ENCODE measurements at regions not wholly inside any gene's neighbourhood (a gene's known extent, or its start where the extent isn't known, plus 50 kb on each side); places are given as distances from the start of the nearest gene placed in this dataset.
"Not testable (repeated sequence)": the region's sequence is repeated elsewhere in the genome, so short reads cannot be mapped to it uniquely, and the experiment has no call there.

- H3K4me3 ChIP-seq (ENCODE audit: low read length in 2 of 2); H3K27me3 ChIP-seq (ENCODE audit: control insufficient read depth in 1 of 2, insufficient read depth in 2 of 2, low read length in 2 of 2); H3K27ac ChIP-seq (ENCODE audit: low read length); H3K4me1 ChIP-seq (ENCODE audit: control insufficient read depth, insufficient read depth, low read length); H3K9me3 ChIP-seq (ENCODE audit: control insufficient read depth in 2 of 2, low read length in 2 of 2); H3K9ac ChIP-seq (ENCODE audit: low read length in 2 of 2); H3K36me3 ChIP-seq (ENCODE audit: control insufficient read depth in 2 of 2, insufficient read depth in 2 of 2, low read length in 2 of 2): not testable (repeated sequence)
Measured at GRCh38 chr6:113795371-113795770, 61.8 kb upstream of the MARCKS start.

- Histone ChIP-seq H3K36me3 (ENCODE audit: control insufficient read depth in 2 of 2, insufficient read depth in 2 of 2, low read length in 2 of 2) (no peaks in the 10 kb centered on the region), H3K9me3 (ENCODE audit: control insufficient read depth in 2 of 2, low read length in 2 of 2) (no peaks in the 10 kb centered on the region), H3K4me1 (ENCODE audit: control insufficient read depth, insufficient read depth, low read length) (no peaks in the 10 kb centered on the region), H3K4me3 (ENCODE audit: low read length in 2 of 2) (no peak overlapping the region), H3K27ac (ENCODE audit: low read length) (no peak overlapping the region), H3K9ac (ENCODE audit: low read length in 2 of 2) (no peak overlapping the region), H3K27me3 (ENCODE audit: control insufficient read depth in 1 of 2, insufficient read depth in 2 of 2, low read length in 2 of 2) (no peaks in the 10 kb centered on the region)
Measured at GRCh38 chr6:113796038-113796437, 61.1 kb upstream of the MARCKS start.

GRCh38 chr6:113802779-113803178 lies 54.4 kb upstream of the MARCKS start:
- no peaks in the 10 kb centered on the region for H3K4me1 ChIP-seq (ENCODE audit: control insufficient read depth, insufficient read depth, low read length)
- no peak overlapping the region for H3K9ac ChIP-seq (ENCODE audit: low read length in 2 of 2)
- no peaks in the 10 kb centered on the region for H3K27me3 ChIP-seq (ENCODE audit: control insufficient read depth in 1 of 2, insufficient read depth in 2 of 2, low read length in 2 of 2)
- H3K36me3 ChIP-seq (ENCODE audit: control insufficient read depth in 2 of 2, insufficient read depth in 2 of 2, low read length in 2 of 2), result no peaks in the 10 kb centered on the region
- H3K27ac ChIP-seq (ENCODE audit: low read length), result no peak overlapping the region
- no peak overlapping the region for H3K4me3 ChIP-seq (ENCODE audit: low read length in 2 of 2)
- H3K9me3 ChIP-seq (ENCODE audit: control insufficient read depth in 2 of 2, low read length in 2 of 2), result no peaks in the 10 kb centered on the region

- H3K9ac ChIP-seq (ENCODE audit: low read length in 2 of 2), result no peak overlapping the region
- H3K4me1 ChIP-seq (ENCODE audit: control insufficient read depth, insufficient read depth, low read length), result no peaks in the 10 kb centered on the region
Measured at GRCh38 chr6:113805173-113805790, 51.9 kb upstream of the MARCKS start.

GRCh38 chr6:113805811-113806495 lies 51.2 kb upstream of the MARCKS start:
- no peak overlapping the region for H3K4me3 ChIP-seq (ENCODE audit: low read length in 2 of 2)
- H3K27ac ChIP-seq (ENCODE audit: low read length), result no peak overlapping the region
- no peaks in the 10 kb centered on the region for H3K36me3 ChIP-seq (ENCODE audit: control insufficient read depth in 2 of 2, insufficient read depth in 2 of 2, low read length in 2 of 2)
- H3K4me1 ChIP-seq (ENCODE audit: control insufficient read depth, insufficient read depth, low read length), result no peaks in the 10 kb centered on the region
- no peaks in the 10 kb centered on the region for H3K27me3 ChIP-seq (ENCODE audit: control insufficient read depth in 1 of 2, insufficient read depth in 2 of 2, low read length in 2 of 2)
- H3K9me3 ChIP-seq (ENCODE audit: control insufficient read depth in 2 of 2, low read length in 2 of 2), result no peaks in the 10 kb centered on the region
- no peak overlapping the region for H3K9ac ChIP-seq (ENCODE audit: low read length in 2 of 2)

More at GRCh38 chr6:113805173-113805790, 51.9 kb upstream of the MARCKS start:
- no peaks in the 10 kb centered on the region for H3K27me3 ChIP-seq (ENCODE audit: control insufficient read depth in 1 of 2, insufficient read depth in 2 of 2, low read length in 2 of 2)
- H3K27ac ChIP-seq (ENCODE audit: low read length), result no peak overlapping the region
- H3K36me3 ChIP-seq (ENCODE audit: control insufficient read depth in 2 of 2, insufficient read depth in 2 of 2, low read length in 2 of 2), result no peaks in the 10 kb centered on the region
- H3K9me3 ChIP-seq (ENCODE audit: control insufficient read depth in 2 of 2, low read length in 2 of 2), result no peaks in the 10 kb centered on the region
- peak overlapping the region in 1 of 2 donors; percentile 0 for H3K4me3 ChIP-seq (ENCODE audit: low read length in 2 of 2)
